ENCODE measurements at regions not wholly inside any gene's neighbourhood (a gene's known extent, or its start where the extent isn't known, plus 50 kb on each side); places are given as distances from the start of the nearest gene placed in this dataset.

DNA sequence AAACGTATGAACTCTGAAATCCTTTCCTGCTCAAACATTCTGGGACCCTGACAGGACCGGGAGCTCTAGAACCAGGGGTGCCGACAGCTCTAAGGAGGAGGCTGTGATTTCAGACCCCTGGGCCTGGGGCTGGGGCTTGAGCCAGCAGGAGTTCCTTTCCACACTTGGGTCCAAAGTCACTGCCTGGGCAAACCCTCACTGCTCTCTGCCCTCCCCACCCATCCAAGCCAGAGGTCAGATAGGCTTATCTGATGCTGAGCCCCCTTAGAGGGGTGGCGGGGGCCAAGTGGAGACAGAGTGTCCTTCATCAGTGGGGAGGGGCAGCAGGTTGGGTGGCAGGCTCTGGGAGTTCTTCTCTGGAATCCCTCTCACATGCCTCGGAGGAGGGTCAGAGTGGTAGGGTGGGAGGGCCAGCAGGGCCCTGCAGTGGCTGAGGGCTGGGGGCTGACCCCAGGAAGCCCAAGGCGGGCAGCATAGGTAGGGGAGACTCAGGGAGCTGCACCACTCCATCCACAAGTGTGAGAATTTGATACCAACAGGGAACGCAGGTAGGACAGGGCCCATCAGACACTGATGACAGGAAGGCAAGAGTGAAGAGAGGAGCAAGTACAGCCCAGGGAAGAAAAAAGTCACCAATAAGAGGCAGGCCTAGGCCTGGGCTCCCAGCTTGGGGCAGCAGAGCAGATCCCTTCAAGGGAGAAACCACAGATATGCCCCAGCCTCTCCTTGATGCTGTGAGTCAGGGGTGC lies 121.0 kb downstream of the MRPL14 start:
- TF ChIP-seq, protein P1, sequence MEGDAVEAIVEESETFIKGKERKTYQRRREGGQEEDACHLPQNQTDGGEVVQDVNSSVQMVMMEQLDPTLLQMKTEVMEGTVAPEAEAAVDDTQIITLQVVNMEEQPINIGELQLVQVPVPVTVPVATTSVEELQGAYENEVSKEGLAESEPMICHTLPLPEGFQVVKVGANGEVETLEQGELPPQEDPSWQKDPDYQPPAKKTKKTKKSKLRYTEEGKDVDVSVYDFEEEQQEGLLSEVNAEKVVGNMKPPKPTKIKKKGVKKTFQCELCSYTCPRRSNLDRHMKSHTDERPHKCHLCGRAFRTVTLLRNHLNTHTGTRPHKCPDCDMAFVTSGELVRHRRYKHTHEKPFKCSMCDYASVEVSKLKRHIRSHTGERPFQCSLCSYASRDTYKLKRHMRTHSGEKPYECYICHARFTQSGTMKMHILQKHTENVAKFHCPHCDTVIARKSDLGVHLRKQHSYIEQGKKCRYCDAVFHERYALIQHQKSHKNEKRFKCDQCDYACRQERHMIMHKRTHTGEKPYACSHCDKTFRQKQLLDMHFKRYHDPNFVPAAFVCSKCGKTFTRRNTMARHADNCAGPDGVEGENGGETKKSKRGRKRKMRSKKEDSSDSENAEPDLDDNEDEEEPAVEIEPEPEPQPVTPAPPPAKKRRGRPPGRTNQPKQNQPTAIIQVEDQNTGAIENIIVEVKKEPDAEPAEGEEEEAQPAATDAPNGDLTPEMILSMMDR (IDR thresholded peaks at IDR 0.05), result no peak
- TF ChIP-seq POLR2A (IDR thresholded peaks at IDR 0.05) (no peak), EP300 (IDR thresholded peaks at IDR 0.05) (no peak)
